ENCODE measurements at regions not wholly inside any gene's neighbourhood (a gene's known extent, or its start where the extent isn't known, plus 50 kb on each side); places are given as distances from the start of the nearest gene placed in this dataset.

DNA sequence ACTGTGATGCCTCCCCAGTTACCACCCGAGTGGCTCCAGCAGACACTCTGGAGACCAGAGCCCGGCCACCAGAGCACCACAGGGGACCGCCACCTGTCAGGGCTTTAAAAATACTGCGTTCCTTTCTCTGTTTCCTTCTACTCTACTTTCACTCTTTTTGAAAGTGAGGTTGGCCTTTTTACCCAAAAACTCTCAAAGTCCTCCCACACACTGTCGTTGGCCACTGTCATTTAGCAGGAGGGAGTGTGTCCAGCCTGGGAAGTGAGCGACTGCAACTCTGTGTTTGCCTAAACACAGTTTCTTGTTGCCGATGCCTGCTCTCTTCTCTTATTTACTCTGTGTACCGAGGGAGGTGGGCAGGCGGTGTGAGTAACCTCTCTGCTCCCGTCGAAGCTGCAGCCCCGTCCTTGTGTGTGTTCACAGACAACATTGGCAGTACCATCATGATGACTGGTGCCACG is 90.8 kb upstream of the CLDN5 start:
- Histone ChIP-seq H2BK120ac (replicated peaks; ENCODE audit: low read depth, low read length) (no peak overlapping the region), H3K36me3 (ENCODE audit: control insufficient read depth in 2 of 4, insufficient read depth in 4 of 4, low read length in 3 of 4) (no peaks in the 10 kb centered on the region), H2BK5ac (ENCODE audit: low read depth, low read length) (no peak overlapping the region), H2AFZ (ENCODE audit: low read length) (no peak overlapping the region), H3K18ac (ENCODE audit: extremely low read depth, low read length) (0 out of 2 replicates have a peak overlapping the region, but pooled peaks have one; percentile 11), H3K23ac (ENCODE audit: insufficient read length) (no peak overlapping the region), H2AK5ac (ENCODE audit: low read depth, low read length) (peak overlapping the region; percentile 32; the same call in 1 of the 2 replicates), H3K27me3 (replicated peaks in 1 of 4; ENCODE audit: control insufficient read depth in 3 of 4, extremely low read depth in 1 of 4, insufficient read depth in 3 of 4, low read length in 3 of 4) (no peaks in the 10 kb centered on the region; a peak in 1 of 7 replicates), H4K8ac (ENCODE audit: extremely low read depth, insufficient read depth, low read length) (no peak overlapping the region), H3K14ac (ENCODE audit: insufficient read length) (no peak overlapping the region), H2BK20ac (ENCODE audit: low read length) (no peak overlapping the region), H4K5ac (ENCODE audit: insufficient read length, low read depth, low read length) (no peak overlapping the region), H3K23me2 (ENCODE audit: low read depth, low read length) (no peaks in the 10 kb centered on the region), H3K27ac (ENCODE audit: low read depth, low read length) (no peak overlapping the region), H3K9me3 (ENCODE audit: insufficient read depth in 2 of 2, low read depth in 1 of 2, low read length in 1 of 2) (no peaks in the 10 kb centered on the region), H3K9ac (replicated peaks in 1 of 4; ENCODE audit: extremely low read depth in 1 of 4, low read depth in 3 of 4, low read length in 3 of 4) (no peak overlapping the region; a peak in 1 of 7 replicates), H3K79me1 (ENCODE audit: low read depth, low read length) (0 out of 2 replicates have a peak, but pooled peaks cover 2% of the 10 kb centered on the region), H3K4me1 (replicated peaks in 1 of 4; ENCODE audit: control insufficient read depth in 3 of 4, insufficient read depth in 4 of 4, low read length in 3 of 4) (peaks cover 0 to 25% (median 15%) of the 10 kb centered on the region in 4 experiments; a peak in 6 of 7 replicates), H3K56ac (replicated peaks; ENCODE audit: insufficient read length, low read depth, low read length) (no peak overlapping the region), H3K79me2 (ENCODE audit: control insufficient read depth in 1 of 2, insufficient read depth in 2 of 2, low read length in 2 of 2) (no peaks in the 10 kb centered on the region), H3K4me2 (ENCODE audit: insufficient read depth in 1 of 2, low read depth in 2 of 2, low read length in 2 of 2) (no peak overlapping the region), H2BK12ac (ENCODE audit: low read depth, low read length) (peak overlapping the region; percentile 76), H3K4me3 (ENCODE audit: extremely low read depth in 1 of 4, insufficient read depth in 2 of 4, low read depth in 3 of 4, low read length in 4 of 4) (no peak overlapping the region), H3K4ac (replicated peaks; ENCODE audit: insufficient read length, low read depth, low read length) (peak overlapping the region; percentile 10), H2BK15ac (ENCODE audit: low read length) (peak overlapping the region; percentile 88; the same call in 1 of the 2 replicates), H4K91ac (replicated peaks; ENCODE audit: insufficient read length, low read length) (no peak overlapping the region), H4K20me1 (replicated peaks in 1 of 2; ENCODE audit: control insufficient read depth in 1 of 2, insufficient read depth in 2 of 2, low read length in 2 of 2) (no peaks in the 10 kb centered on the region)
- TF ChIP-seq NRF1 (IDR thresholded peaks at IDR 0.05; ENCODE audit: low read depth, low read length), result no peak
- TF ChIP-seq BRCA1 (IDR thresholded peaks at IDR 0.05; ENCODE audit: low read depth, low read length), result no peak
- TF ChIP-seq RXRA (IDR thresholded peaks at IDR 0.05; ENCODE audit: insufficient read depth, low read depth, low read length), result no peak
- no peak for TF ChIP-seq BACH1 (IDR thresholded peaks at IDR 0.05; ENCODE audit: low read length)
- FAIRE-seq (no peak), DNase-seq (ENCODE audit: low read depth in 1 of 2, low spot score in 2 of 2) (no peak)
- POLR2A ChIA-PET (ENCODE audit: partially characterized antibody), result no interaction called here
- CTCF ChIA-PET (ENCODE audit: partially characterized antibody), result interaction anchor here (1.0 to 1.3 kb wide), 3 partner anchors 15 to 94 kb away, joined by 3 to 4 read pairs (median 3); no protein-coding TSS in a partner anchor
- WGBS, 2 experiments (ENCODE audit: extremely low coverage in 1 of 2, insufficient coverage in 1 of 2, insufficient read length in 1 of 2, insufficient replicate concordance in 2 of 2, low coverage in 1 of 2, low lambda C conversion rate in 2 of 2, missing lambda C conversion rate in 1 of 2), result 77% methylated on average over 13 of the region's 13 CpGs; no CpG with 5 or more reads in 1 of the 2 experiments

Data from H1 (cell line).